ENCODE measurements at regions not wholly inside any gene's neighbourhood (a gene's known extent, or its start where the extent isn't known, plus 50 kb on each side); places are given as distances from the start of the nearest gene placed in this dataset.

- no peaks in the 10 kb centered on the region for H4K20me1 ChIP-seq (ENCODE audit: control insufficient read depth, insufficient read depth, low read length, poor library complexity, severe bottlenecking)
- no peaks in the 10 kb centered on the region for H3K27me3 ChIP-seq (replicated peaks in 1 of 4; ENCODE audit: control extremely low read depth in 1 of 4, control insufficient read depth in 3 of 4, insufficient read depth in 4 of 4, low read length in 3 of 4)
- H3K27ac Mint-ChIP-seq: no peak overlapping the region
- ChIA-PET POLR2A (no interaction called here), CTCF (no interaction called here)
- no peak overlapping the region for H3K4me3 Mint-ChIP-seq
- no peaks in the 10 kb centered on the region for H3K36me3 ChIP-seq (replicated peaks in 1 of 2; ENCODE audit: control extremely low read depth in 1 of 2, control insufficient read depth in 1 of 2, extremely low read depth in 1 of 2, insufficient read depth in 2 of 2, low read length in 1 of 2)
- H2AFZ ChIP-seq (ENCODE audit: insufficient read depth, low read depth, low read length, poor library complexity, severe bottlenecking): no peak overlapping the region
- no peaks in the 10 kb centered on the region for H3K79me2 ChIP-seq (ENCODE audit: control insufficient read depth, insufficient read depth, low read length)
- H3K4me3 ChIP-seq (ENCODE audit: control extremely low read depth in 1 of 5, extremely low read depth in 1 of 5, insufficient read depth in 1 of 5, low read depth in 2 of 5, low read length in 4 of 5): no peak overlapping the region
- no peak overlapping the region for H3K9ac ChIP-seq (ENCODE audit: low read length)
- no peak overlapping the region for H3K27ac ChIP-seq (ENCODE audit: low read length in 2 of 2)
- no peak overlapping the region for H3K4me2 ChIP-seq (replicated peaks; ENCODE audit: low read depth, low read length, poor library complexity, severe bottlenecking)
- H3K27me3 Mint-ChIP-seq: no peaks in the 10 kb centered on the region
- intact Hi-C loops (cut with micrococcal nuclease): no loop called here
- DNase-seq (no peak), ATAC-seq (ENCODE audit: low read depth) (no peak)
- H3K4me1 ChIP-seq (ENCODE audit: control insufficient read depth in 2 of 2, insufficient read depth in 2 of 2, low read length in 2 of 2): no peaks in the 10 kb centered on the region
- H3K9me3 ChIP-seq (ENCODE audit: control extremely low read depth in 1 of 3, control insufficient read depth in 2 of 3, insufficient read depth in 1 of 3, low read length in 2 of 3): no peaks in the 10 kb centered on the region
- H3K9me3 Mint-ChIP-seq (ENCODE audit: insufficient read depth): peaks cover 3% of the 10 kb centered on the region
- TF ChIP-seq CTCF (IDR thresholded peaks at IDR 0.05) (no peak), EZH2 (IDR thresholded peaks at IDR 0.05; ENCODE audit: borderline replicate concordance, insufficient read depth, low read depth, low read length, poor library complexity, severe bottlenecking) (no peak)
- no peaks in the 10 kb centered on the region for H3K4me1 Mint-ChIP-seq
Observed at GRCh38 chr7:119756687-119757086, 516.3 kb upstream of the KCND2 start.

- Histone ChIP-seq H3K27ac (ENCODE audit: low read length in 2 of 2) (no peak overlapping the region), H3K79me2 (ENCODE audit: control insufficient read depth, insufficient read depth, low read length) (no peaks in the 10 kb centered on the region), H2AFZ (ENCODE audit: insufficient read depth, low read depth, low read length, poor library complexity, severe bottlenecking) (no peak overlapping the region), H3K36me3 (replicated peaks in 1 of 2; ENCODE audit: control extremely low read depth in 1 of 2, control insufficient read depth in 1 of 2, extremely low read depth in 1 of 2, insufficient read depth in 2 of 2, low read length in 1 of 2) (no peaks in the 10 kb centered on the region), H3K9me3 (ENCODE audit: control extremely low read depth in 1 of 3, control insufficient read depth in 2 of 3, insufficient read depth in 1 of 3, low read length in 2 of 3) (no peaks in the 10 kb centered on the region), H3K4me3 (ENCODE audit: control extremely low read depth in 1 of 5, extremely low read depth in 1 of 5, insufficient read depth in 1 of 5, low read depth in 2 of 5, low read length in 4 of 5) (no peak overlapping the region), H3K4me2 (replicated peaks; ENCODE audit: low read depth, low read length, poor library complexity, severe bottlenecking) (no peak overlapping the region), H3K4me1 (ENCODE audit: control insufficient read depth in 2 of 2, insufficient read depth in 2 of 2, low read length in 2 of 2) (no peaks in the 10 kb centered on the region), H4K20me1 (ENCODE audit: control insufficient read depth, insufficient read depth, low read length, poor library complexity, severe bottlenecking) (no peaks in the 10 kb centered on the region), H3K27me3 (replicated peaks in 1 of 4; ENCODE audit: control extremely low read depth in 1 of 4, control insufficient read depth in 3 of 4, insufficient read depth in 4 of 4, low read length in 3 of 4) (no peaks in the 10 kb centered on the region), H3K9ac (ENCODE audit: low read length) (no peak overlapping the region)
- ATAC-seq (ENCODE audit: low read depth) (no peak), DNase-seq (no peak)
- H3K4me1 Mint-ChIP-seq: no peaks in the 10 kb centered on the region
- no peak overlapping the region for H3K27ac Mint-ChIP-seq
- no peak for TF ChIP-seq EZH2 (IDR thresholded peaks at IDR 0.05; ENCODE audit: borderline replicate concordance, insufficient read depth, low read depth, low read length, poor library complexity, severe bottlenecking)
- TF ChIP-seq CTCF (IDR thresholded peaks at IDR 0.05): no peak
- no peaks in the 10 kb centered on the region for H3K27me3 Mint-ChIP-seq
- peaks cover 3% of the 10 kb centered on the region for H3K9me3 Mint-ChIP-seq (ENCODE audit: insufficient read depth)
- H3K4me3 Mint-ChIP-seq: no peak overlapping the region
- ChIA-PET CTCF (no interaction called here), POLR2A (no interaction called here)
- intact Hi-C loops (cut with micrococcal nuclease): no loop called here
Observed at GRCh38 chr7:119758254-119758653, 514.7 kb upstream of the KCND2 start.
